ENCODE measurements at regions not wholly inside any gene's neighbourhood (a gene's known extent, or its start where the extent isn't known, plus 50 kb on each side); places are given as distances from the start of the nearest gene placed in this dataset.

DNA sequence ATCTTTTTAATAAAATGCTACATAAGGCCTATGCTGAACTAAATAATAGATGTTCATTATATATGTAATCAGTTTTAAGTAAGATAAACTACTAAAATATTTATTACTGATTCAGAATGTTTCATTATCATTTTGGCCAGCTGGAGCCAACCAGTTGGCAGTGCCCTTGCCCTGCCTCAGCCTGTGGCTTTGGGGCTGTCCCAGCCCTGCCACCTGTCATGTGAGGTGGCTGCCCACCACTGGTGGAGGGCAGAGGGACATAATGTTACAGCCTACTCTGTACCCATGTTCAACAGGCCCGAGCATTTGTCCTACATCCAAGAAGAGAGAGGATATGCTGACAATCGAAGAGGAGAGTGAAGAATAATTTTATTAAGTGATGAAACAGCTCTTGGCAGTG, 422.2 kb downstream of the SPIN4 start:
- H3K9me3 Mint-ChIP-seq = peaks cover 47% of the 10 kb centered on the region
- Histone ChIP-seq H3K4me2 (no peak overlapping the region), H2AFZ (no peak overlapping the region), H3K27me3 (ENCODE audit: insufficient read depth) (no peaks in the 10 kb centered on the region), H4K20me1 (replicated peaks; ENCODE audit: insufficient read depth) (no peaks in the 10 kb centered on the region), H3K79me2 (replicated peaks; ENCODE audit: insufficient read depth) (no peaks in the 10 kb centered on the region), H3K4me1 (ENCODE audit: insufficient read depth) (no peaks in the 10 kb centered on the region), H3K27ac (ENCODE audit: low read depth) (no peak overlapping the region), H3K4me3 (no peak overlapping the region), H3F3A (replicated peaks; ENCODE audit: low read depth) (no peaks in the 10 kb centered on the region), H3K9me2 (ENCODE audit: insufficient read depth) (no peaks in the 10 kb centered on the region), H3K36me3 (ENCODE audit: insufficient read depth) (no peaks in the 10 kb centered on the region)
- ATAC-seq (no peak), DNase-seq (ENCODE audit: low spot score) (no peak)
- no peaks in the 10 kb centered on the region; the same call in 2 of the 3 replicates for H3K36me3 Mint-ChIP-seq (ENCODE audit: low read depth)
- TF ChIP-seq ZNF114 (CRISPR knock-in tag; IDR thresholded peaks at IDR 0.05) (no peak), REST (IDR thresholded peaks at IDR 0.05; ENCODE audit: unreplicated experiment) (no peak), ETS1 (IDR thresholded peaks at IDR 0.05) (no peak), JUNB (IDR thresholded peaks at IDR 0.05; ENCODE audit: unreplicated experiment) (no peak), CREB1 (CRISPR knock-in tag; IDR thresholded peaks at IDR 0.05; ENCODE audit: low read depth) (no peak)
- no peaks in the 10 kb centered on the region for H3K27me3 Mint-ChIP-seq (ENCODE audit: insufficient read depth, low read depth, poor library complexity)
- H3K27ac Mint-ChIP-seq = no peak overlapping the region
- H3K4me3 Mint-ChIP-seq = no peak overlapping the region
- H3K4me1 Mint-ChIP-seq = no peaks in the 10 kb centered on the region

DNA sequence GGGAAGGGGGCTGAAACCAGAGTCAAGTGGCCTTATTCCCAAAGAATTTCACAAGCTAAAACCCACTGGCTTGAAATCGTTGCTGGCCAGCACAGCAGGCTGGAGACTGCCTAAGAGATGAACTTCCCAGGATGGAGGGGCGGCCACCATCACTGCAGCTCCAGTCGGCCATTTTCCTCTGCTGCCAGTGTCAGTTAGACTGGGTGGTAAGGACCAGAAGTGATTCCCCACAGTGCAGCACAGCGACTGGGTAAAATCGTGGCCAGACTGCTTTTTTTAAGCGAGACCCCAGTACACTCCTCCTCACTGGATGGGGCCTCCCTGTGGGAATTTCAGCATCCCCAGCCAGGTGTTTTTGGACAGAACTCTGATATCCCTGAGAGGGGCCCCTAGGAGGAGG, 428.0 kb downstream of the SPIN4 start:
- Mint-ChIP-seq H3K9me3 (peaks cover 59% of the 10 kb centered on the region), H3K4me1 (no peaks in the 10 kb centered on the region), H3K4me3 (no peak overlapping the region), H3K27me3 (ENCODE audit: insufficient read depth, low read depth, poor library complexity) (no peaks in the 10 kb centered on the region), H3K27ac (no peak overlapping the region), H3K36me3 (ENCODE audit: low read depth) (no peaks in the 10 kb centered on the region; the same call in 2 of the 3 replicates)
- H3F3A ChIP-seq (replicated peaks; ENCODE audit: low read depth) = no peaks in the 10 kb centered on the region
- no peaks in the 10 kb centered on the region for H3K36me3 ChIP-seq (ENCODE audit: insufficient read depth)
- H4K20me1 ChIP-seq (replicated peaks; ENCODE audit: insufficient read depth) = no peaks in the 10 kb centered on the region
- H3K4me2 ChIP-seq = no peak overlapping the region
- H3K9me2 ChIP-seq (ENCODE audit: insufficient read depth) = no peaks in the 10 kb centered on the region
- H3K4me3 ChIP-seq = no peak overlapping the region
- H3K79me2 ChIP-seq (replicated peaks; ENCODE audit: insufficient read depth) = no peaks in the 10 kb centered on the region
- H3K27me3 ChIP-seq (ENCODE audit: insufficient read depth) = no peaks in the 10 kb centered on the region
- H2AFZ ChIP-seq = no peak overlapping the region
- no peak overlapping the region for H3K27ac ChIP-seq (ENCODE audit: low read depth)
- ATAC-seq (no peak), DNase-seq (ENCODE audit: low spot score) (no peak)
- no peaks in the 10 kb centered on the region for H3K4me1 ChIP-seq (ENCODE audit: insufficient read depth)
- TF ChIP-seq CTCF (conservative IDR thresholded peaks at IDR 0.05; ENCODE audit: low read depth in 2 of 2) (no peak), STAT1 (IDR thresholded peaks at IDR 0.05; ENCODE audit: unreplicated experiment) (no peak), ZNF114 (CRISPR knock-in tag; IDR thresholded peaks at IDR 0.05) (no peak), JUNB (IDR thresholded peaks at IDR 0.05; ENCODE audit: unreplicated experiment) (no peak), CREB1 (CRISPR knock-in tag; IDR thresholded peaks at IDR 0.05; ENCODE audit: low read depth) (no peak), EZH2phosphoT487 (IDR thresholded peaks at IDR 0.05; ENCODE audit: unreplicated experiment) (no peak), NANOG (IDR thresholded peaks at IDR 0.05; ENCODE audit: borderline replicate concordance) (no peak), REST (IDR thresholded peaks at IDR 0.05; ENCODE audit: unreplicated experiment) (no peak), EZH2 (IDR thresholded peaks at IDR 0.05; ENCODE audit: low read depth, unreplicated experiment) (no peak), ZNF331 (CRISPR knock-in tag; IDR thresholded peaks at IDR 0.05; ENCODE audit: low read depth) (no peak), ETS1 (IDR thresholded peaks at IDR 0.05) (no peak), POLR2AphosphoS5 (IDR thresholded peaks at IDR 0.05; ENCODE audit: low read depth) (no peak)

Measured in GM23338 (cell line).